ENCODE measurements at regions not wholly inside any gene's neighbourhood (a gene's known extent, or its start where the extent isn't known, plus 50 kb on each side); places are given as distances from the start of the nearest gene placed in this dataset.

- no peak for TF ChIP-seq CTCF (IDR thresholded peaks at IDR 0.05; ENCODE audit: insufficient read depth, low read length)
These were observed 543.7 kb upstream of the TMEM132C start for GRCh38 chr12:127723251-127723650.

GRCh38 chr12:127726671-127727315 lies 540.2 kb upstream of the TMEM132C start:
- no peak for DNase-seq (ENCODE audit: low read depth)
- H3K4me3 ChIP-seq (ENCODE audit: low read depth, low read length) = no peak overlapping the region
- no peak for TF ChIP-seq CTCF (IDR thresholded peaks at IDR 0.05; ENCODE audit: insufficient read depth, low read length)

More at GRCh38 chr12:127723251-127723650, 543.7 kb upstream of the TMEM132C start:
- no peak for DNase-seq (ENCODE audit: low read depth)
- H3K4me3 ChIP-seq (ENCODE audit: low read depth, low read length) = no peak overlapping the region

GRCh38 chr12:127728285-127728684 lies 538.7 kb upstream of the TMEM132C start:
- no peak for DNase-seq (ENCODE audit: low read depth)
- TF ChIP-seq CTCF (IDR thresholded peaks at IDR 0.05; ENCODE audit: insufficient read depth, low read length) = no peak
- H3K4me3 ChIP-seq (ENCODE audit: low read depth, low read length) = no peak overlapping the region

GRCh38 chr12:127728729-127729128 lies 538.2 kb upstream of the TMEM132C start:
- no peak overlapping the region for H3K4me3 ChIP-seq (ENCODE audit: low read depth, low read length)
- DNase-seq (ENCODE audit: low read depth) = no peak
- TF ChIP-seq CTCF (IDR thresholded peaks at IDR 0.05; ENCODE audit: insufficient read depth, low read length) = no peak

GRCh38 chr12:127729381-127729780 lies 537.6 kb upstream of the TMEM132C start:
- H3K4me3 ChIP-seq (ENCODE audit: low read depth, low read length) = no peak overlapping the region
- no peak for TF ChIP-seq CTCF (IDR thresholded peaks at IDR 0.05; ENCODE audit: insufficient read depth, low read length)
- DNase-seq (ENCODE audit: low read depth) = peak; percentile 15

GRCh38 chr12:127731657-127732056 lies 535.3 kb upstream of the TMEM132C start:
- H3K4me3 ChIP-seq (ENCODE audit: low read depth, low read length) = no peak overlapping the region
- no peak for TF ChIP-seq CTCF (IDR thresholded peaks at IDR 0.05; ENCODE audit: insufficient read depth, low read length)
- no peak for DNase-seq (ENCODE audit: low read depth)

- no peak for DNase-seq (ENCODE audit: low read depth)
- no peak overlapping the region for H3K4me3 ChIP-seq (ENCODE audit: low read depth, low read length)
- no peak for TF ChIP-seq CTCF (IDR thresholded peaks at IDR 0.05; ENCODE audit: insufficient read depth, low read length)
These were observed 524.7 kb upstream of the TMEM132C start for GRCh38 chr12:127742231-127742630.

Measured in fibroblast of the aortic adventitia (primary cell).